ENCODE measurements at regions not wholly inside any gene's neighbourhood (a gene's known extent, or its start where the extent isn't known, plus 50 kb on each side); places are given as distances from the start of the nearest gene placed in this dataset.
"Not testable (repeated sequence)": the region's sequence is repeated elsewhere in the genome, so short reads cannot be mapped to it uniquely, and the experiment has no call there.

DNA sequence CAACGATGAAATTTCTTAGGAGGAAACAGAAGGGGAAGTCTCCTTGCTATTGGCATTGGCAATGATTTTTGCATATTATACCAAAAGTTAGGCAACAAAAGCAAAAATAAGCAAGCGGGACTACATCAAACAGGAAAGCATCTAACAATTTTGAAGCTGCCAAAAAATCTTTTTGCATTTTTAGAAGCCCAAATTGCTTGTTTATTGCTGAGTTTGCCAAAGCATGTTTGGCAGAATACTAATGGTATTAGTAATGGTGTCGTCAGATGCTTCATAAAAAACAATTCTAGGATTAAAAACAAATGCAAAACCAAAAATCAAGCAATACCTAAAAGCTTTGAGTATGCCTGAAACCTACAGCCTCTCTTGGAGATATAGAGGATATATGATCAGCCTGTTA lies 80.0 kb downstream of the GALR1 start:
- DNase-seq (ENCODE audit: low read depth) = no peak

DNA sequence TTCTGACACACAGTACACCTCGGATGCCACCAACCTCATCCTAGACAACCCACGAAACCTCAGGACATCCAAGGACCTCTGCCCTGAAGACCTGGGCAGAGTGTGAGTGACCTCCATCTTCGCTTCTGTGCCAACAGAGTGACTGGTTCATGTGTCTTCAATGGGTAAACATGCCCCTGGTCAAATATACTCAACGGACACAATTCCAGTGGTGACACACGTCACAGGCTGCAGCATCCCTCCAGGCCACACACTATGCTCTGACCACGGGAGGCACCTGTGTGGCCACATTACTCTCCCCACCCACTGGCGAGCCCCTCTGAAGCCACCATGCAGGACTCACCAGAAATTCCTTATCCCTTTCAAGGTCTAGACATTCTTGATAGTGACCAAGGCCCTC lies 85.2 kb downstream of the GALR1 start:
- DNase-seq (ENCODE audit: low read depth) = no peak

DNA sequence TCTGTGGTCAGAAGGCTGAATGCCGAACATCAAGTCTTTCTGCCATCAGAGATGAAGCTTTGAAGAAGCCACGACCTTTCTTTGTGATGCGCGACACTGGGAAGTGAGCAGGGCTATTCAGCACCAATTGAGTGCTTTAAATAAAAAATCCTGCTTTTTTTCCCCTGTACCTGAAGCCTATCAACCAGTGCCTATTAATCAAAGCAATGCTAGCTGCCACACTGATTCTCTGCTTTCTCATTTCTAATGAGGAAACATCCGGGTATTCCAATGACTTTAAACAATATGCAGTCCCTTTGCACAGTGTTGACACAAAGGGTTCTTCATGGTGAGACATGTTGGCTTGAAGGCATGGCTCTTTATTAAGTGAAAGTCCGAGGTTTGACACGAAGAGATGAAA lies 88.0 kb downstream of the GALR1 start:
- DNase-seq (ENCODE audit: low read depth) = no peak

DNA sequence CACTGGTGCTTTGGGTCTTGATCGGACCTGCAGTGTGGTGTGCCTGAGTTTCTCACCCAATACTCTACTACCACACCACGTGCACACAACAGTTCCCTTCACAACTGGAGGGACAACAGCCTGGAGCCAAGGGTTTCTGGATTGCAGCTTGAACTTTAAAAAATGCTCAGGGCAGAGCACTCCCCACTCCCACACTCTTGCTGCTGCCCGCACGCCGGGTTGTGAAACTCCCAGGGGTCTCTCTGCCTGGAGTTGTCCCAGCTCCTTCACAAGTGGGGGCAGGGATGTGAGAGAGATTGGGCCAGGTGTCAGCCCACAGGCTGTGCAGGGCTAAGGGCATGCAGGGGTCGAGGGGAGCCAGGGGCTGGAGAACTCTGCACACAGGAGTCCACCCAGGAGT lies 89.4 kb downstream of the GALR1 start:
- no peak for DNase-seq (ENCODE audit: low read depth)

DNA sequence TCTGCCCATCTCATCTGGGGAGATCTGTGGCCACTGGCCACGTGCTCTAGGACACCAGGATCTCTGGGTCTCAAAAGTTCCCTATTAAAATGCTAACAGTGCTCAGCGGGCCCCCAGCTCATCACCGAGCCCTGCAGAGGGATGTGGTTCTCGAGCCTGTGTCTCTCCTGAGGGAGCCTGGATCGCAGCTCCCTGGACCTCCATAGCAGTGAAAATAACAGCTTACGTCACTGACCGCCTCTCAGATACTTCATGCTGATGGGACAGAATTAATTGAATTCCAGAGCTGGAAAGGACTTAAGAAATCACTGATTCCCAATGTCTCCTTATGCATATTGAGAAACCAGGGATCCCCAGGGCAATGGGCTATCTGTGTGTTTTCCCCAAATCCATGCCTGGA lies 90.0 kb downstream of the GALR1 start:
- DNase-seq (ENCODE audit: low read depth) = no peak

DNA sequence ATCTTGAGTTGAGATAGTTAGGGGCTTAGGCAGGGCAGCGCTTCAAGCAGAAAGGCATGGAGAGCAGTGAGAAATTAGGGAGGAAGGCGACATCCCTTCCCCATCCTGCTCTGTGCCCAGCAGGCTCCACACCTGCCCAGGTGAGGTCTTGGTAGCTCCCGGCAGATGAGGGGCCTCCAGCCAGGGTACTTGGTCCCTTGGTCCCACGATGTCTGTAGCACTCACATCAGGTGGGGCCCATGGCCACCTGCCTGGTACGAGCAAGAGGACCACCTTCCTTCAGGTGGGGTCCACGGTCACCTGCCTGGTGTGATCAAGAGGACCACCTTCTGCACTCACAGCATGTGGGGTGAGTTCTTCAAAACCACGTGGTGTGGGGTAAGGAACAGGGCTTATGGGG lies 91.2 kb downstream of the GALR1 start:
- DNase-seq (ENCODE audit: low read depth) = no peak

DNA sequence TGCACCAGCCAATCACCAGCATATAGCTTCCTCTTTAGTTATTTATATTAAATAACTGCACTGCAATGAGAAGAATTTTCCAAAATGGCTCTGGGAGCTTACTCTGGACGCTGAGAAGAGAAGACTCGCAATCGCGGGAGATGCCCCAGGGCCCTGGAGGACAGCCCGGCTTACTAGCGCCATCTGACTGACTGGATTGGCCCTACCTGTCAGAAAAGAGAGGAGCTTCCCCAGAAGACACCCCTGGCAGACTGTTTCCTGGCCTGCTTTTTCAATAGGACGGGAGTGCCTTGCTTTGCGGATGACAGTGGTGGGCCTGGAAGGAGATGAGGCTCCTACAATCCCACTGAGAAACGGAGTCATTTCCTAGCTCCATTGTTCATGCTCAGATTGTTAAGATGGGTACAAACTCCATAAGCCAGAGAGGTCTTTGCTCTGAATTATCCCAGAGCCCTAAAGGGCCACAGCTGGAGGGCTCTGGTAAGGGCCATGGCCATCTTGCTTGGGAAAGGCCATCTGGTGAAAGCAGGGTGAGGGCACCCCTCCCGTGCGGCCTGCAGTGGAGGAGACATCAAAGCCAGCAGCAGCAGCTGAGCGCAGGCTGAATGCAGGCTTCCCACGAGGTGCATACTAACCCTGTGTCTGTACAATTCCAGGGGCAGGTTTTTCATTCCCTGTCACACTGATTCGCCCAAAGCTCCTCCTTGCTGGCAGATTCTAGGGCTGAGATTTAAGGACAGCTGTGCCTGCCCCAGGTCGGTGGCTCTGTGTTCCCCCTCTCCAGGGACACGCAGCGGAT lies 92.1 kb downstream of the GALR1 start:
- no peak for DNase-seq (ENCODE audit: low read depth)

DNA sequence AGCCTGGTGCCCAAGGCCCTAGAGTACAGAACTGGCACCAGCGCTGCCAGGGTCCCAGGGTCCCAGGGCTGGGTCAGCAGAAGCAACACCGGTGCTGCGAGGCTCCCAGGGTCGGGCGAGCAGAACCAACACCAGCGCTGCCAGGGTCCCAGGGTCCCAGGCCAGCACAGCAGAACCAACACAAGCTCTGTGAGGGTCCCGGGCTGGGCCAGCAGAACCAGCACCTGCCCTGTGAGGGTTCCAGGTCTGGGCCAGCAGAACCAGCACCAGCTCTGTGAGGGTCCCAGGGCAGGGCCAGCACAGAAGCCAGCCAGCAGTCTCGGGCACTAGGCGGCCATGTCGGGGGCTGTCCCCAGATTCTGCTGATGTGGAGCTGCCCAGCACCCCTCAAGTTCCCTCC lies 93.1 kb downstream of the GALR1 start:
- no peak for DNase-seq (ENCODE audit: low read depth)

DNA sequence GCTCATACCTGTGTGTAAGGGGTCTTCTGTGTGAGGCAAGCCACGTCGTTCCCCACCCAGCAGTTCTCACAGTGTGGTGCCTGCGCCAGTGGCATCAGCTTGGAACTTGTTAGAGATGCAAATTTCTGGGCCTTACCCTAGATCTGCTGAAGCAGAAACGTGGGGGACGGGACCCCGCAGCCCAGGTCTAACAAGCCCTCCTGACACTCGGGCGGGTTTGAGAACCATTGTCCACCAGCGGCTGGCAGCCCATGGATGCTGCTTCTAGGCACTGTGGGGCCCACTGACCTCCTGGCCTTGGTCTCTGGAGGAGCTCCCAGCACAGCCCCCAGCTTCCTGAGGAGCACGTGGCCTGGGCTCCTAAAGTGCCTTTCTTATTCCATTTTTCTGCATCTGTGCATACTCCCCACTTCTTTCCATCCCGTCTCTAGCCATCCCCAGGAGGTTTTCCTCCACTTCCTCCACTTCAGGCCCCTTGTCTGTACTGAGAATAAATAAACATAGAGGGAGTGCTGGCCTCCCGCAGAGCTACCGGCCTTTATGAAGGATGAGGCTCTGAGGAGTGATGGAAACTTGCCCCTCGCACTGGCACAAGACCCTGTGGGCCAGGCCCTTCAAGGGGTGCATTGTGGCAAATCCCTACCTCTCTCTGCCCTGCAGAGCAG lies 94.3 kb downstream of the GALR1 start:
- no peak for DNase-seq (ENCODE audit: low read depth)

DNA sequence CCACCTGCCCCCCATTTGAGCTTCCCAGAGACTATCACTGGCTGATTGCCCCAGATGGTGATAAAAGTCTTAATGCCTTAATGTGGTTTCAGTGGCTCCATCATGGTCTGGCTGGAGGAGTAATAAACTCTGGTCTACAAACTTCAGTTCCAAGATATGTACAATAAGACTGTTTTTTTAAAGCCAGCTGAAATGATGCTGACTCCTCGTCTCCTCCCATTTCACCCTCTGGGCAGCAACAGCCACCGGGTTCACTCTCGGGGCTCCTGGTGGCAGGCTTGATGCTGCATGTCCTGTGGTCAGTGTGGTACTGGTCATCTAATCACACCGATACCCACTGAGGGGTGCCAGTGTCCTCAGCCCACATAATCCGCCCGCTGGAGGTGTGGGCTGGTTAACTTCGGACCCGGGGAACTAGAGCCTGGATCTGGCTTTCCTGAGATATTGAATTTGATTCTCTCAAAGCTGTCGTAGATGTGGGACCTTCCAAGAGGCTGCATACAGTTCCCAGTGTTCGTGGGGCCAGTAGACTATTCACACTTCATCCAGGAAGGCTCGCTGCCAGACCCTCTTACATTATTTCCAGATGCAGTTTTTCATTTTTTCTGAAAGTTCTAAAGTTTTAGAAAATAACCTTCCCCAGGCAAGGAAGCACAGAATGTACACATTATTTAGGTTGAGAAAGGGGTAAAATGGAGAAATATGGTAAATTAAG lies 95.3 kb downstream of the GALR1 start:
- no peak for DNase-seq (ENCODE audit: low read depth)

DNA sequence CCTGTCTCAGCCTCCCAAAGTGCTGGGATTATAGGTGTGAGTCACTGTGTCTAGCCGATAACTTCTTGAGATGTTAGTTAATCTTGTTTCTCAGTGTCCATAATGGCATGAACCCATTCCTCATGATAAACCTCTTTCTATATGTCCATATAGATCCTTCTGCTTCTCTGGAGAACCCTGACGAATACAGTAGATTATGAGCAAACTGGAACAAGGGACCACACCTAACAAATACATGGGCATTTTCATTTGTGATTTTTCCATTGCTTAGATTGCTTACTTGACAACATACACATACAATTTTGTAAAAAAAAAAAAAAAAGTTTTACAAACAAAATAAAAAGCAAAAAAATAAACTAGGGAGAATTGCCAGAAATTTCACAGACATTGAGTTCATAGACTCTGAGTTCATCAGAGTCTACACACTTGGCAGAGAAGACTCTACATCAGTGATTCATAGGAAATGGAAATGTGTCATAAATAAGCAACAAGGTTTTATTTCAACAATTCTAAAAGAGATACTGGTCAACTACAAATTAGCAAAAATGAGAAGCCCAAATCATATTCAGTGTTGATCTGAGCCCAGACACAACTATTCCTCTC lies 96.7 kb downstream of the GALR1 start:
- no peak for DNase-seq (ENCODE audit: low read depth)

DNA sequence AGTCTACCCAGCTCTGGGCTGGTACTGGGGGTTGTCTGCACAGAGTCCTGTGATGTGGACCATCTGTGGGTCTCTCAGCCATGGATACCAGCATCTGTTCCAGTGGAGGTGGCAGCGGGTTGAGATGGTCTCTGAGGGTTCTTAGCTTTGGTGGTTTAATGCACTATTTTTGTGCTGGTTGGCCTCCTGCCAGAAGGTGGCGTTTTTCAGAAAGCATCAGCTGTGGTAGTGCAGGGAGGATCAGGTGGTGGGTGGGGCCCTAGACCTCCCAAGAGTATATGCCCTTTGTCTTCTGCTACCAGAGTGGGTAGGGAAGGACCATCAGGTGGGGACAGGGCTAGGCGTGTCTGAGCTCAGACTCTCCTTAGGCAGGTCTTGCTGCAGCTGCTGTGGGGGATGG lies 103.7 kb downstream of the GALR1 start:
- not testable (repeated sequence) for DNase-seq (ENCODE audit: low read depth)

DNA sequence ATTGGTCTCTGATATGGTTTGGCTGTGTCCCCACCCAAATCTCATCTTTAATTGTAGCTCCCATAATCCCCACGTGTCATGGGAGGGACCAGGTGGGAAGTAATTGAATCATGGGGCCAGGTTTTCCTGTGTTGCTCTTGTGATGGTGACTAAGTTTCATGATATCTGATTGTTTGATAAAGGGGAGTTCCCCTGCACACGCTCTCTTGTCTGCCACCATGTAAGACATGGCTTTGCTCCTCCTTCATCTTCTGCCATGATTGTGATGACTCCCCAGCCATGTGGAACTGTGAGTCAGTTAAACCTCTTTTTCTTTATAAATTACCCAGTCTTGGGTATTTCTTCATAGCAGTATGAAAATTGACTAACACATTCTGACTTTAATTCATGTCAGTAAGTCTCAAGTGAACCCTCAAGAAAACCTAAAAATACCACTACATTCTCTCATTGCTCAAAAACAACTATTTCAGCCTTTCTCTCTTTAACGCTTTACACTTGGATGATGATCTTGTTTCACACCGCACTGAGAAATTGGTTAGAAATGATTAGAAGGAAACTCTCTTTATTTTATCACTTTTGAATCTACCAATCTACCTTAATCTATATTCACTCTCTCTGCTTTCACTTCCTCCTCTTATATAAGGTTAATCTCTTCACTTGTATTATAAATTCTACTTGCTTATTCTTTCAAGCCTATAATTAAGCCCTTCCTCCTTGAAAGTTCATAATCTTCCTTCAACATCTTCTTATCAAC lies 110.1 kb downstream of the GALR1 start:
- DNase-seq (ENCODE audit: low read depth) = no peak

DNA sequence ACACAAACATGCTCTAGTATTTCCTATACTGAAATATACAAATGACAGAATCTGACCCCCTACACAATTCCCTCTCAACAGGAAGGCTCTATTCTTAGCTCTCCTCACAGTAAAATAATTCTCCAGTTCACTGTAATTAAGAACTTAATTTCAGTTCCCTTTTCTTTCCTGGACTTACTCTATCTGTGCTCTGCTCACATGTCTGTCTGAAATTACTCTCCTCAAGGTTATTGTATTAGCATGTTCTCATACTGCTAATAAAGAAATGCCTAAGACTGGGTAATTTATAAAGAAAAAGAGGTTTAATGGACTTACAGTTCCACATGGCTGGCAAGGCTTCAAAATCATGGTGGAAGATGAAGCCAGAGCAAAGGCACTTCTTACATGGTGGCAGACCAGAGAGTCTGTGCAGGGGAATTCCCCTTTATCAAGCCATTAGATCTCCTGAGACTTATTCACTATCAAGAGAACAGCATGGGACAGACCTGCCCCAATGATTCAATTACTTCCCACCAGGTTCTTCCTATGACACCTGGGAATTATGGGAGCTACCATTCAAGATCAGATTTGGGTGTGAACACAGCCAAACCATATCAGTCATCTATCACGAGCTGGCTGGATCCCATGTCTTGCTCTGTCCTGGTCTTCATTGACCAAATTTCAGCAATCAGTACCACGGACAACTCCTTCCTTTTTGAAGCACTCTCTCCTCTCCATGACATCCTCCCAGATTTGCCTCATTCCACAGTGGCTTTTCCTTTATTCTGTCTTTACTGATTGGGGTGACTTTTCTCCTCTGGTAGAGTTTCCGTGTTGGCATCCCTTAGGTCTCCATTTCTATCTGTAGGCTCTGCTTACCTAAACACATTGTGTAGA lies 110.9 kb downstream of the GALR1 start:
- DNase-seq (ENCODE audit: low read depth) = no peak

DNA sequence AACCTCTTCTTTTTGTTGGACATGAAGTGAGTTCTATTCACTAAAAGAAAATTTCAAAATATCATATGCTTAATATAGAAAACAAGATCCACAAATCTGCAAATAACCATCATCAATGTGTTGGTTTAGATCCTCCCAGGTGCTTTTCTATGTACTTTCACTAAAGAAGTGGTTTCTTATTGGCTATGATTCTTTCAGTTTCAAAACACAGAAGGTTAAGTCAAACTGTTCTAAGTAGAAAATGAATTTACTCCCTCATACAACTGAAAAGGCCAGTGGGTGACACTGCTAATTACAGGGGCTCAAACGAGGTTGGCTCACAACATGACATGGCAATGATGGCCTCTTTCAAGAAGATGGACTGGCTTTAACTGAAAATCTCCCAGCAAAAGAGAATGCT lies 111.7 kb downstream of the GALR1 start:
- no peak for DNase-seq (ENCODE audit: low read depth)

DNA sequence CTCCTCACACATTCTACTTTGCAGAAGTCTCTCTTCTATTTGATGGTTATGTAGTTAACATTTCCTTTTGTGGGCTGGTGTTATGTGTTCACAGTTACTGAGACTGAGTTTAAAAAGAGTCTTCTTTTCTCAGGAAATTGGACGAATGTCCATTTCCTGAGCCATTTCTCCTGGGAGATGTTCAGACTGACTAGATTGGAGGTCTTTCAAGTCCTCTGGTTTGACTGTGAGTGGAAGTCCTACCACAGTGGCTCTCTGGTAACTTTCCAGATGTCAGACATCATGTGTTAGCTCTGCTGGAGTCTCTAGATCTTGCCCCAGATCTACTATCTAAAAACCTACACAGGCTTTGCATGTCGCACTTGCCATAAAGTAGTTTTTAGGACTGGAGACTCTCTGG lies 116.0 kb downstream of the GALR1 start:
- DNase-seq (ENCODE audit: low read depth) = no peak

DNA sequence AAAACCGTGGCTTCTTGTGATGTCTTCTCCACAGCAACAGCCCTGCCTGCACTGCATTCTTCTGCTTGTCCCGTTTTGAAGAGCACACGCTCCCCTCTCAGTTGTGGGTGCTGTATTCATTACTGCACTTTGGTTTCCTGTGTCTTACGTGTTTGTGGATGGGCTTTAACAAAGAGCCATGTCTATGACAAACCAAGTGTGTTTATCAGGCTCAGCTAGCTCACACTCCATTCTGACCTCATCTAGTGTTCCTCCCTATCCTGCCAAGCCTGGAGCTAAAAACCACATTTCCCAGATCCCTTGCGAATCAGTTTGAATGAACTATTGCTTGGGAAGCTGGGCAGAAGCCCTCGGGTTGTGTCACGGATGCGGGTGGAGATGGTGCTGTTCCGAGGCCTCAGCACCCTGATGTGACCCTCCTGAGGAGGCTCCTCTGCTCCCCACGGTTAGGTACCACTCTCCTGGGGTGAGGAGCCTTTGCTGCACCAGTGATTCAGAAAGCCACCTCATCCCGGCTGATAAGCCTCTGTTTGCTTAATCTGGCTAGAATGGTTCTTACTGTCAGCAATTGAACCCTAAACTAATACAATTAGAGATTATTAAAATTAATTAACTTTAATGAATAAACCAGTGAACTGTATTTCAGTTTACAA lies 116.5 kb downstream of the GALR1 start:
- no peak for DNase-seq (ENCODE audit: low read depth)

DNA sequence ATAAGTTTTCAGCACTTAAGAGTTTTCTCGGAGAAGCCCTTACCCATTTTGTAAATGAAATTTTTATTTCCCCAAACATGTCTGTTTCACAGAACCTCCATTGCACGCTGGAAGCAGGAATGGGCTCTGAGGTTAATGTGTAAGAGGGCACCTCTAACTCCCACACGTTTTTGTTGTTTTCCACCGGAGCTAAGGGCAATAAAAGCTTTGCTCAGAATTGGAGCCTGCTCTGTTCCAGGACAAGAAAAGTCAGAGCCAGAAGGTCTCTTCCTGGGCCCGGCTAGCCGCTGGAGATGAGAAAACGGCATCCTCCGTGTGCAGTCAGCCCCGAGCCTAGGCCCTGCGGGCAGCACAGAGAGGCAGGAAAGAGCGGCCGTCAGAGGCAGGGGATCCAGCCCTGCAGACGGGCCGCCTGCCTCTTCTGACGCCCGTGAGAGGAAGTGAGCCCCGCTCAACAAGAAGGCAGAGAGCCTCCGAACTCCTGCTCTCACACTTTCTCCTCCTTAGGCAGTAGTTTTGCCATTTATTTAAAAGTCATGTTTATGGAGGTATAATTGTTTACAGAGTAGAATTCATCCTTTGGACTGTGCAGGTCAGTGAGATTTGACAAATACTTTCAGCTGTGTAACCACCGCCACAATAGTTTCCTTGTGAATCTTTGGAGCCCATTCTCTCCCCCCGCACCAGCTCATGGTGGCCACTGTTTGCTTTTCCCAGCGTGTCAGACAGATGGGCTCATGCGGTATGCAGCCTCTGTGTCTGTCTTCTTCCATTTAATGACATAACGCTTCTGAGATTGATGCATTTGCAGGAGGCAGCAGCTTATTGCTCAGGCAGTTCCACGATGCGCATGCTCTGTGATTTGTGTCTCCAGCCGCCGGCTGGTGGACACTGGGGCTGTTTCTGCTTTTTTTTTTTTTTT lies 117.3 kb downstream of the GALR1 start:
- no peak for DNase-seq (ENCODE audit: low read depth)

DNA sequence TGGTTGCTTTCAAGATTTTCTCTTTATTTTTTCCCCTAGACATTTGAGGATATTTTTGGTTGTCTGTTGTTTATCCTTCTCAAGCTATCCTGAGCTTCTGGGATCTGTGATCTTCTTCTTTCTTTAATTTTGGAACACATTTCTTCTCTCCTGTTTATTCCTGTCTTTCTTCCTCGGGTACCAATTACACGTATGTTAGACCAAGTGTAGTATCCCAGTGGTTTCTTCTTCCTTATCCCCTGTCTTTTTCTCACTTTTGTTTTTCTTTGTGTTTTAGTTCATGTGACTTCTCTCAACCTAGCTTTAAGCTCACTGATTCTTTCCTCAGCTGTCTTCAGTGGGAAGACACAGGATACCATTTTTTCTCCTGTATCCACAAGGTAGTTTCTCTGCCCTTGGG lies 120.0 kb downstream of the GALR1 start:
- DNase-seq (ENCODE audit: low read depth) = no peak
